Amniotic stem cell (primary cell): ENCODE measurements at regions not wholly inside any gene's neighbourhood (a gene's known extent, or its start where the extent isn't known, plus 50 kb on each side); places are given as distances from the start of the nearest gene placed in this dataset.

ENCODE experiments used
- DNase-seq: peaks from one replicate; lab custom pipeline; 2025; lab: John Stamatoyannopoulos, UW

- no peak for DNase-seq
Measured at GRCh38 chr2:217409949-217410680, 550.3 kb upstream of the TNP1 start.

GRCh38 chr2:217407362-217407761 lies 547.5 kb upstream of the TNP1 start:
- no peak for DNase-seq

GRCh38 chr2:217404236-217404760 lies 544.4 kb upstream of the TNP1 start:
- no peak for DNase-seq

GRCh38 chr2:217402761-217403383 lies 543.0 kb upstream of the TNP1 start:
- no peak for DNase-seq

- no peak for DNase-seq
Measured at GRCh38 chr2:217402144-217402543, 542.3 kb upstream of the TNP1 start.

GRCh38 chr2:217399291-217399690 lies 539.4 kb upstream of the TNP1 start:
- DNase-seq, result no peak

GRCh38 chr2:217398860-217399259 lies 539.0 kb upstream of the TNP1 start:
- DNase-seq, result no peak

- DNase-seq, result no peak
Measured at GRCh38 chr2:217398101-217398500, 538.2 kb upstream of the TNP1 start.

- DNase-seq, result no peak
Measured at GRCh38 chr2:217396586-217396985, 536.7 kb upstream of the TNP1 start.

- DNase-seq, result no peak
Measured at GRCh38 chr2:217396165-217396564, 536.3 kb upstream of the TNP1 start.

- no peak for DNase-seq
Measured at GRCh38 chr2:217394510-217395351, 534.9 kb upstream of the TNP1 start.

- no peak for DNase-seq
Measured at GRCh38 chr2:217393585-217394032, 533.7 kb upstream of the TNP1 start.

- DNase-seq, result no peak
Measured at GRCh38 chr2:217392930-217393584, 533.2 kb upstream of the TNP1 start.

GRCh38 chr2:217387776-217388387 lies 528.0 kb upstream of the TNP1 start:
- DNase-seq, result no peak

GRCh38 chr2:217386041-217386440 lies 526.2 kb upstream of the TNP1 start:
- DNase-seq, result no peak

GRCh38 chr2:217383620-217384019 lies 523.8 kb upstream of the TNP1 start:
- DNase-seq, result no peak

GRCh38 chr2:217382794-217383193 lies 522.9 kb upstream of the TNP1 start:
- no peak for DNase-seq

GRCh38 chr2:217379807-217380206 lies 519.9 kb upstream of the TNP1 start:
- DNase-seq, result no peak

GRCh38 chr2:217372794-217373193 lies 512.9 kb upstream of the TNP1 start:
- DNase-seq, result no peak

GRCh38 chr2:217371781-217372213 lies 511.9 kb upstream of the TNP1 start:
- DNase-seq, result no peak

- DNase-seq, result no peak
Measured at GRCh38 chr2:217370391-217370790, 510.5 kb upstream of the TNP1 start.

- no peak for DNase-seq
Measured at GRCh38 chr2:217367464-217367863, 507.6 kb upstream of the TNP1 start.
